GM23338 (cell line): ENCODE measurements at regions not wholly inside any gene's neighbourhood (a gene's known extent, or its start where the extent isn't known, plus 50 kb on each side); places are given as distances from the start of the nearest gene placed in this dataset.

ENCODE experiments used
- CREB1 ChIP-seq: fragments of 250-450 bp; sonication (Bioruptor Pico); IDR thresholded peaks from 2 replicates; pipeline ENCODE4 v1.5.0; 2020; ENCODE audit warnings: low read depth, mild to moderate bottlenecking, moderate library complexity
- CTCF ChIP-seq, 2 experiments: fragments of 200-600 bp in 1 of 2; sonication (generic) in 1 of 2; conservative IDR thresholded peaks; 2 replicates each; pipeline versions ENCODE4 v1.5.1 to v1.6.1; 2016 to 2017; ENCODE audit warnings: antibody characterized with exemption in 2 of 2, low read depth in 2 of 2, mild to moderate bottlenecking in 2 of 2, moderate library complexity in 1 of 2
- ETS1 ChIP-seq: IDR thresholded peaks from 2 replicates; pipeline ENCODE4 v1.6.1; 2016; ENCODE audit warnings: antibody characterized with exemption
- EZH2 ChIP-seq: fragments of 200-600 bp; sonication (generic); IDR thresholded peaks from one replicate; pipeline ENCODE4 v1.8.0; 2017; ENCODE audit warnings: antibody characterized with exemption, mild to moderate bottlenecking, low read depth; ENCODE audit not compliant: unreplicated experiment
- EZH2phosphoT487 ChIP-seq: fragments of 200-600 bp; sonication (generic); IDR thresholded peaks from one replicate; pipeline ENCODE4 v1.8.1; 2018; ENCODE audit warnings: antibody characterized with exemption; ENCODE audit not compliant: unreplicated experiment
- JUNB ChIP-seq: IDR thresholded peaks from one replicate; pipeline ENCODE4 v1.6.1; 2016; ENCODE audit warnings: antibody characterized with exemption; ENCODE audit not compliant: unreplicated experiment
- NANOG ChIP-seq: IDR thresholded peaks from 2 replicates; pipeline ENCODE4 v1.6.1; 2016; ENCODE audit warnings: antibody characterized with exemption, borderline replicate concordance
- POLR2AphosphoS5 ChIP-seq: IDR thresholded peaks from 2 replicates; pipeline ENCODE4 v1.6.1; 2016; ENCODE audit warnings: antibody characterized with exemption, low read depth
- REST ChIP-seq: IDR thresholded peaks from one replicate; pipeline ENCODE4 v1.6.1; 2018; ENCODE audit warnings: antibody characterized with exemption; ENCODE audit not compliant: unreplicated experiment
- ZNF114 ChIP-seq: fragments of 250-450 bp; sonication (Bioruptor Pico); IDR thresholded peaks from 2 replicates; pipeline ENCODE4 v1.5.0; 2020; ENCODE audit warnings: mild to moderate bottlenecking, moderate library complexity
- ZNF331 ChIP-seq: fragments of 250-450 bp; sonication (Bioruptor Pico); IDR thresholded peaks from 2 replicates; pipeline ENCODE4 v1.5.0; 2020; ENCODE audit warnings: low read depth, mild to moderate bottlenecking, moderate library complexity
- ZNF462 ChIP-seq: fragments of 250-450 bp; sonication (Bioruptor Pico); IDR thresholded peaks from 2 replicates; pipeline ENCODE4 v1.5.0; 2020; ENCODE audit warnings: mild to moderate bottlenecking, moderate library complexity

GRCh38 chr9:106326493-106326892, 536.5 kb upstream of the ZNF462 start:
- no peak for TF ChIP-seq CTCF (conservative IDR thresholded peaks at IDR 0.05; ENCODE audit: low read depth in 2 of 2)
- TF ChIP-seq EZH2 = no peak
- no peak for TF ChIP-seq NANOG
- no peak for TF ChIP-seq REST
- no peak for TF ChIP-seq EZH2phosphoT487
- no peak for TF ChIP-seq POLR2AphosphoS5
- no peak for TF ChIP-seq ETS1
- no peak for TF ChIP-seq ZNF462 (CRISPR knock-in tag)
- TF ChIP-seq CREB1 (CRISPR knock-in tag) = no peak
- no peak for TF ChIP-seq ZNF114 (CRISPR knock-in tag)
- TF ChIP-seq JUNB = no peak
- TF ChIP-seq ZNF331 (CRISPR knock-in tag) = no peak
